Endothelial cell of umbilical vein (primary cell): ENCODE measurements at regions not wholly inside any gene's neighbourhood (a gene's known extent, or its start where the extent isn't known, plus 50 kb on each side); places are given as distances from the start of the nearest gene placed in this dataset.
"Not testable (repeated sequence)": the region's sequence is repeated elsewhere in the genome, so short reads cannot be mapped to it uniquely, and the experiment has no call there.

Experiments used
- BruUV-seq: library from RNA; stranded (reverse); fragments of 400-500 nt; replicated peaks from 2 replicates; lab custom pipeline; 2021; lab: Mats Ljungman, UMichigan
- CTCF ChIA-PET: fragments of 300-600, 350-600 bp; sonication (Branson Sonifier 250); formaldehyde crosslinking; loops from one replicate; lab custom pipeline; 2021; ENCODE audit warnings: antibody characterized with exemption, inconsistent platforms; lab: Charles Lee
- POLR2A ChIA-PET: fragments of 300-600, 350-600 bp; sonication (Branson Sonifier 250); formaldehyde crosslinking; loops from one replicate; lab custom pipeline; 2021; ENCODE audit warnings: antibody characterized with exemption, inconsistent platforms; lab: Charles Lee
- DNase-seq: peaks from one replicate; pipeline ENCODE4 v3.0.0-alpha.2; 2011; ENCODE audit warnings: low read depth, low spot score
- FAIRE-seq: peaks from 2 replicates; lab custom pipeline; 2011; peaks lifted over from hg19 to GRCh38; lab: Jason Lieb, UNC
- H2AFZ ChIP-seq: 2 replicates; pipeline ENCODE4 v1.6.0; 2012; ENCODE audit warnings: low read depth, low read length, control low read depth, inconsistent platforms
- H3K27ac ChIP-seq: 2 replicates; pipeline ENCODE4 v1.5.1; 2011; ENCODE audit warnings: low read depth, mild to moderate bottlenecking, control low read depth, low read length, moderate library complexity; ENCODE audit not compliant: insufficient read depth
- H3K27me3 ChIP-seq, 2 experiments: 2 replicates each; pipeline versions ENCODE4 v1.6.0 to v1.6.1; 2011; ENCODE audit warnings: low read length in 2 of 2, mixed read lengths in 1 of 2; ENCODE audit not compliant: control insufficient read depth in 2 of 2, insufficient read depth in 2 of 2
- H3K36me3 ChIP-seq, 2 experiments: 2 replicates in 1 of 2; 3 replicates in 1 of 2; pipeline ENCODE4 v1.5.1; 2011; ENCODE audit warnings: low read length in 2 of 2, mild to moderate bottlenecking in 1 of 2, moderate library complexity in 1 of 2; ENCODE audit not compliant: control insufficient read depth in 2 of 2, insufficient read depth in 2 of 2; ENCODE audit errors: extremely low read depth in 1 of 2
- H3K4me1 ChIP-seq: 3 replicates; pipeline ENCODE4 v1.5.1; 2011; ENCODE audit warnings: mild to moderate bottlenecking, low read length; ENCODE audit not compliant: control insufficient read depth, insufficient read depth; ENCODE audit errors: extremely low read depth
- H3K4me2 ChIP-seq: 2 replicates; pipeline ENCODE4 v1.6.1; 2011; ENCODE audit warnings: low read length, control low read depth, mixed read lengths; ENCODE audit not compliant: insufficient read depth
- H3K4me3 ChIP-seq, 3 experiments: fragments of 200-600 bp in 1 of 3; sonication (generic), shearing (Covaris generic) in 1 of 3; replicated peaks in 1 of 3; 2 replicates each; pipeline ENCODE4 v1.5.1; 2011 to 2016; ENCODE audit warnings: control low read depth in 3 of 3, low read length in 3 of 3, mild to moderate bottlenecking in 2 of 3, inconsistent platforms in 1 of 3, low read depth in 1 of 3, moderate library complexity in 1 of 3; ENCODE audit not compliant: insufficient read depth in 1 of 3
- H3K79me2 ChIP-seq: 2 replicates; pipeline ENCODE4 v1.6.0; 2012; ENCODE audit warnings: low read length, inconsistent platforms; ENCODE audit not compliant: control insufficient read depth, insufficient read depth
- H3K9ac ChIP-seq: replicated peaks from 2 replicates; pipeline ENCODE3; 2011; ENCODE audit warnings: low read length, control low read depth; ENCODE audit not compliant: insufficient read depth; ENCODE audit errors: extremely low read depth
- H3K9me1 ChIP-seq: replicated peaks from 3 replicates; pipeline ENCODE4 v1.6.0; 2011; ENCODE audit warnings: mild to moderate bottlenecking, low read length; ENCODE audit not compliant: control insufficient read depth, insufficient read depth; ENCODE audit errors: extremely low read depth
- H3K9me3 ChIP-seq: replicated peaks from 2 replicates; pipeline ENCODE4 v1.5.1; 2012; ENCODE audit warnings: low read length, inconsistent platforms; ENCODE audit not compliant: control insufficient read depth, insufficient read depth
- H4K20me1 ChIP-seq: replicated peaks from 2 replicates; pipeline ENCODE3; 2011; ENCODE audit warnings: mild to moderate bottlenecking, low read length; ENCODE audit not compliant: control insufficient read depth, insufficient read depth; ENCODE audit errors: extremely low read depth
- EZH2 ChIP-seq: IDR thresholded peaks from 2 replicates; pipeline ENCODE4 v1.6.1; 2012; ENCODE audit warnings: borderline replicate concordance, low read depth, mild to moderate bottlenecking, moderate library complexity, low read length, inconsistent platforms; ENCODE audit not compliant: severe bottlenecking
- POLR2A ChIP-seq: IDR thresholded peaks from 2 replicates; pipeline ENCODE4 v1.6.1; 2012; ENCODE audit warnings: low read depth, mild to moderate bottlenecking, control low read depth, low read length
- dilution Hi-C: fragments of 300-500 bp; cut with MboI; formaldehyde crosslinking; loops from one replicate; pipeline ENCODE4 v1.15.0; 2019; ENCODE audit warnings: low sequenced_read_pairs; ENCODE audit not compliant: extremely low pct_ligation_motif_present
- intact Hi-C: fragments of 100-400 bp; cut with micrococcal nuclease; formaldehyde crosslinking; loops from one replicate; pipeline ENCODE4 v1.10.0; 2022
- TF ChIP-seq, protein P1 (sequence below): IDR thresholded peaks from 2 replicates; pipeline ENCODE4 v1.6.1; 2011; ENCODE audit not compliant: insufficient read depth, insufficient read length

DNA sequence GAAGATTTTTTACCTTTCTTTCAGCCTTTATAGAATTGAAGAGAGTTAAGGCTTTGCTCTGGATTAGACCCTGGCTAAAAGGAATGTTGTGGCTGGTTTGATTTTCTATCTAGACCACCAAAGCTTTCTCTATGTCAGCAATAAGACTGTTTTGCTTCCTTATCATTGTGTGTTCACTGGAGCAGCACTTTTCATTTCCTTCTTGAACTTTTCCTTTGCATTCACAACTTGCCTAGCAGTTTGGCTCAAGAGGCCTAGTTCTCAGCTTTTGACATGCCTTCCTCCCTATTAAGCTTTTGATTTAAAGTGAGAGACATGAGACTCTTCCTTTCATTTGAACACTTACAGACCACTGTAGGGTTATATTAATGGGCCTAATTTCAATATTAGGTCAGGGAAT, 64.1 kb upstream of the USP15 start:
- Histone ChIP-seq H3K4me1 (peaks cover 12% of the 10 kb centered on the region), H4K20me1 (no peaks in the 10 kb centered on the region), H3K27me3 (peaks cover 16 to 36% of the 10 kb centered on the region in 2 experiments), H3K27ac (no peak overlapping the region), H3K9ac (no peak overlapping the region), H3K9me3 (no peaks in the 10 kb centered on the region), H3K4me2 (no peak overlapping the region), H2AFZ (no peak overlapping the region), H3K36me3 (no peaks in the 10 kb centered on the region), H3K9me1 (no peaks in the 10 kb centered on the region), H3K4me3 (no peak overlapping the region), H3K79me2 (no peaks in the 10 kb centered on the region)
- ChIA-PET POLR2A (no interaction called here), CTCF (interaction anchor here (0.9 to 1.6 kb wide), 4 partner anchors 14 to 873 kb away, joined by 3 to 7 read pairs (median 4); no protein-coding TSS in a partner anchor)
- intact Hi-C loops (no loop called here), dilution Hi-C loops (no loop called here)
- FAIRE-seq (no peak), DNase-seq (no peak)
- no TSS peak for BruUV-seq
- TF ChIP-seq EZH2 (no peak), POLR2A (no peak)
- TF ChIP-seq, protein P1, sequence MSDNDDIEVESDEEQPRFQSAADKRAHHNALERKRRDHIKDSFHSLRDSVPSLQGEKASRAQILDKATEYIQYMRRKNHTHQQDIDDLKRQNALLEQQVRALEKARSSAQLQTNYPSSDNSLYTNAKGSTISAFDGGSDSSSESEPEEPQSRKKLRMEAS = no peak

- dilution Hi-C loops, DNase-seq: not testable (repeated sequence)
- CTCF ChIA-PET = interaction anchor here (1.1 kb wide), 1 partner anchor 10 kb away, joined by 4 read pairs; a partner anchor contains a TSS
Measured at GRCh38 chr12:62202861-62203260, 57.3 kb upstream of the USP15 start.

More at GRCh38 chr12:62202861-62203260, 57.3 kb upstream of the USP15 start:
- intact Hi-C loops, BruUV-seq, FAIRE-seq, H3K9ac ChIP-seq, H3K79me2 ChIP-seq, POLR2A ChIA-PET, H3K9me1 ChIP-seq, H3K4me3 ChIP-seq, H3K27ac ChIP-seq, H3K27me3 ChIP-seq, H3K9me3 ChIP-seq, H2AFZ ChIP-seq, H3K4me1 ChIP-seq, H3K4me2 ChIP-seq, H3K36me3 ChIP-seq, H4K20me1 ChIP-seq: not testable (repeated sequence)
